Gastrocnemius medialis (tissue), 4 donors: ENCODE measurements at regions not wholly inside any gene's neighbourhood (a gene's known extent, or its start where the extent isn't known, plus 50 kb on each side); places are given as distances from the start of the nearest gene placed in this dataset.

Source experiments
- ATAC-seq, 2 donors: fragments of 150-250 bp; one replicate each; pipeline ENCODE4 v1.9.1; 2016
- DNase-seq, 2 donors: peaks; one replicate each; pipeline ENCODE4 v3.0.0-alpha.2; 2019
- H3K27ac ChIP-seq, 4 donors: fragments of 200-600 bp; sonication (generic); 1 replicate in 1 of 4; 2 replicates in 3 of 4; pipeline ENCODE4 v1.5.1; 2016 to 2018; ENCODE audit warnings: mild to moderate bottlenecking in 2 of 4, moderate library complexity in 1 of 4
- H3K27me3 ChIP-seq, 3 donors: fragments of 200-600 bp; sonication (generic) in 2 of 3; 1 replicate in 1 of 3; 2 replicates in 2 of 3; pipeline versions ENCODE4 v1.5.1 to v1.6.0; 2016 to 2019; ENCODE audit warnings: mild to moderate bottlenecking in 1 of 3, moderate library complexity in 1 of 3
- H3K36me3 ChIP-seq, 2 donors: fragments of 200-600 bp; sonication (generic) in 1 of 2; one replicate each; pipeline ENCODE4 v1.5.1; 2017 to 2018
- H3K4me1 ChIP-seq, 2 donors: fragments of 200-600 bp; sonication (generic) in 1 of 2; one replicate each; pipeline ENCODE4 v1.5.1; 2016 to 2017; ENCODE audit warnings: mild to moderate bottlenecking in 2 of 2
- H3K4me3 ChIP-seq, 4 donors: fragments of 200-600 bp; sonication (generic) in 3 of 4; 1 replicate in 1 of 4; 2 replicates in 3 of 4; pipeline ENCODE4 v1.5.1; 2016 to 2019; ENCODE audit warnings: mild to moderate bottlenecking in 2 of 4
- H3K9me3 ChIP-seq, 3 donors: fragments of 200-600 bp; sonication (generic) in 2 of 3; 1 replicate in 1 of 3; 2 replicates in 2 of 3; pipeline ENCODE4 v1.5.1; 2016 to 2019
- CTCF ChIP-seq, 5 experiments: fragments of 450-650 bp in 3 of 5; fragments of 200-600 bp in 2 of 5; sonication (generic) in 2 of 5; IDR thresholded peaks in 4 of 5; conservative IDR thresholded peaks in 1 of 5; 1 replicate in 4 of 5; 2 replicates in 1 of 5; pipeline ENCODE4 v1.5.1; 2016 to 2019; ENCODE audit warnings: antibody characterized with exemption in 5 of 5, mild to moderate bottlenecking in 3 of 5, moderate library complexity in 3 of 5
- POLR2A ChIP-seq, 2 donors: fragments of 450-650 bp; IDR thresholded peaks; one replicate each; pipeline ENCODE4 v1.6.1; 2017; ENCODE audit warnings: antibody characterized with exemption in 2 of 2, mild to moderate bottlenecking in 2 of 2, moderate library complexity in 2 of 2
- in situ Hi-C, 4 donors: fragments of 200-750 bp; cut with MboI; loops; one replicate each; pipeline versions ENCODE4 v1.15.0 to v1.8.0; 2017; ENCODE audit warnings: low sequenced_read_pairs in 4 of 4
- intact Hi-C: fragments of 100-400 bp; cut with DNase I; formaldehyde crosslinking; loops from one replicate; pipeline ENCODE4 v1.15.1; 2023; ENCODE audit warnings: low total_unique reads

GRCh38 chr16:64858076-64858475 is 263.8 kb downstream of the CDH11 start:
- H3K27me3 ChIP-seq, result no peaks in the 10 kb centered on the region
- no peaks in the 10 kb centered on the region for H3K36me3 ChIP-seq
- ATAC-seq (no peak), DNase-seq (no peak)
- in situ Hi-C loops, result no loop called here
- H3K9me3 ChIP-seq, result no peaks in the 10 kb centered on the region
- H3K4me1 ChIP-seq, result no peaks in the 10 kb centered on the region
- H3K4me3 ChIP-seq, result no peak overlapping the region
- H3K27ac ChIP-seq, result no peak overlapping the region
- intact Hi-C loops, result no loop called here
- no peak for TF ChIP-seq POLR2A (IDR thresholded peaks at IDR 0.05)
- no peak for TF ChIP-seq CTCF (IDR thresholded peaks at IDR 0.05 in 4 of 5, conservative IDR thresholded peaks at IDR 0.05 in 1 of 5)

- ATAC-seq (no peak), DNase-seq (no peak)
- Histone ChIP-seq H3K27ac (no peak overlapping the region), H3K9me3 (no peaks in the 10 kb centered on the region), H3K4me1 (no peaks in the 10 kb centered on the region), H3K27me3 (no peaks in the 10 kb centered on the region), H3K36me3 (no peaks in the 10 kb centered on the region), H3K4me3 (no peak overlapping the region)
- intact Hi-C loops (no loop called here), in situ Hi-C loops (no loop called here)
- TF ChIP-seq POLR2A (IDR thresholded peaks at IDR 0.05) (no peak), CTCF (IDR thresholded peaks at IDR 0.05 in 4 of 5, conservative IDR thresholded peaks at IDR 0.05 in 1 of 5) (no peak)
Measured at GRCh38 chr16:64857411-64857810, 264.5 kb downstream of the CDH11 start.

- Histone ChIP-seq H3K36me3 (no peaks in the 10 kb centered on the region), H3K4me3 (no peak overlapping the region), H3K4me1 (no peaks in the 10 kb centered on the region), H3K27ac (no peak overlapping the region), H3K9me3 (no peaks in the 10 kb centered on the region), H3K27me3 (no peaks in the 10 kb centered on the region)
- TF ChIP-seq POLR2A (IDR thresholded peaks at IDR 0.05) (no peak), CTCF (IDR thresholded peaks at IDR 0.05 in 4 of 5, conservative IDR thresholded peaks at IDR 0.05 in 1 of 5) (no peak)
- ATAC-seq (no peak), DNase-seq (no peak)
- intact Hi-C loops, result no loop called here
- in situ Hi-C loops, result no loop called here
Measured at GRCh38 chr16:64853551-64853950, 268.3 kb downstream of the CDH11 start.

GRCh38 chr16:64846966-64847365 is 274.9 kb downstream of the CDH11 start:
- no peak overlapping the region for H3K4me3 ChIP-seq
- H3K27ac ChIP-seq, result no peak overlapping the region
- no peaks in the 10 kb centered on the region for H3K27me3 ChIP-seq
- H3K9me3 ChIP-seq, result no peaks in the 10 kb centered on the region
- ATAC-seq (no peak), DNase-seq (no peak)
- no peaks in the 10 kb centered on the region for H3K36me3 ChIP-seq
- intact Hi-C loops, result no loop called here
- in situ Hi-C loops, result no loop called here
- H3K4me1 ChIP-seq, result no peaks in the 10 kb centered on the region
- TF ChIP-seq POLR2A (IDR thresholded peaks at IDR 0.05), result no peak
- TF ChIP-seq CTCF (IDR thresholded peaks at IDR 0.05 in 4 of 5, conservative IDR thresholded peaks at IDR 0.05 in 1 of 5), result no peak

- H3K27me3 ChIP-seq, result no peaks in the 10 kb centered on the region
- in situ Hi-C loops (no loop called here), intact Hi-C loops (no loop called here)
- DNase-seq (no peak), ATAC-seq (no peak)
- H3K27ac ChIP-seq, result no peak overlapping the region
- H3K36me3 ChIP-seq, result no peaks in the 10 kb centered on the region
- H3K4me1 ChIP-seq, result no peaks in the 10 kb centered on the region
- no peak for TF ChIP-seq POLR2A (IDR thresholded peaks at IDR 0.05)
- TF ChIP-seq CTCF (IDR thresholded peaks at IDR 0.05 in 4 of 5, conservative IDR thresholded peaks at IDR 0.05 in 1 of 5), result no peak
- no peak overlapping the region for H3K4me3 ChIP-seq
- H3K9me3 ChIP-seq, result no peaks in the 10 kb centered on the region
Measured at GRCh38 chr16:64845071-64845470, 276.8 kb downstream of the CDH11 start.
